ENCODE measurements at regions not wholly inside any gene's neighbourhood (a gene's known extent, or its start where the extent isn't known, plus 50 kb on each side); places are given as distances from the start of the nearest gene placed in this dataset.

DNA sequence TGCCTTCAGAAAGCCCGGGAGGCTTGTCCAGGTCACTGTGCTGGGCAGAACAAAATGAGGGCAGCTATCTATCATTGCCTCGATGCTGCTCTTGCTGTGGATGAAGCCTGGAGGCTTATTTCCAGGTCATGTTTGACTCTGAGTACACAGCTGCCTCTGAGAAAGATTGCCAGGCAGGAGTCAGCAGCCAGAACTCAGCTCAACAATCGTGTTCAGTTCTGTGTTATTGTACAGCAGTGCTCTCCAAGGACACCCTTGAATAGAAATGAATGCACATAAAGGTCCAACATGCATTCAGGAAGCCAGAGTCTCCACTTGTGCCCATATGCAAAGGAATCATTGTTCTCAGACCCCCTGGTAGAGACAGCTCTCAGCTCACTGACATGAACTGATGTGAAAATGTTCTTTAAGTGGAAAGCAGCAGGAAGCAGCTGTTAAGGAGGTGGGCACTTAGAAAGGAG, 61.7 kb upstream of the ZFR start:
- H3K27me3 ChIP-seq: no peaks in the 10 kb centered on the region
- no peaks in the 10 kb centered on the region for H3K36me3 ChIP-seq
- TF ChIP-seq, protein P1, sequence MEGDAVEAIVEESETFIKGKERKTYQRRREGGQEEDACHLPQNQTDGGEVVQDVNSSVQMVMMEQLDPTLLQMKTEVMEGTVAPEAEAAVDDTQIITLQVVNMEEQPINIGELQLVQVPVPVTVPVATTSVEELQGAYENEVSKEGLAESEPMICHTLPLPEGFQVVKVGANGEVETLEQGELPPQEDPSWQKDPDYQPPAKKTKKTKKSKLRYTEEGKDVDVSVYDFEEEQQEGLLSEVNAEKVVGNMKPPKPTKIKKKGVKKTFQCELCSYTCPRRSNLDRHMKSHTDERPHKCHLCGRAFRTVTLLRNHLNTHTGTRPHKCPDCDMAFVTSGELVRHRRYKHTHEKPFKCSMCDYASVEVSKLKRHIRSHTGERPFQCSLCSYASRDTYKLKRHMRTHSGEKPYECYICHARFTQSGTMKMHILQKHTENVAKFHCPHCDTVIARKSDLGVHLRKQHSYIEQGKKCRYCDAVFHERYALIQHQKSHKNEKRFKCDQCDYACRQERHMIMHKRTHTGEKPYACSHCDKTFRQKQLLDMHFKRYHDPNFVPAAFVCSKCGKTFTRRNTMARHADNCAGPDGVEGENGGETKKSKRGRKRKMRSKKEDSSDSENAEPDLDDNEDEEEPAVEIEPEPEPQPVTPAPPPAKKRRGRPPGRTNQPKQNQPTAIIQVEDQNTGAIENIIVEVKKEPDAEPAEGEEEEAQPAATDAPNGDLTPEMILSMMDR (IDR thresholded peaks at IDR 0.05; ENCODE audit: low read depth, low read length): no peak
- peaks cover 16% of the 10 kb centered on the region for H3K4me1 ChIP-seq
- no peaks in the 10 kb centered on the region for H3K9me3 ChIP-seq
- no peak overlapping the region for H3K4me3 ChIP-seq (ENCODE audit: low read depth, low read length)
- DNase-seq: no peak

DNA sequence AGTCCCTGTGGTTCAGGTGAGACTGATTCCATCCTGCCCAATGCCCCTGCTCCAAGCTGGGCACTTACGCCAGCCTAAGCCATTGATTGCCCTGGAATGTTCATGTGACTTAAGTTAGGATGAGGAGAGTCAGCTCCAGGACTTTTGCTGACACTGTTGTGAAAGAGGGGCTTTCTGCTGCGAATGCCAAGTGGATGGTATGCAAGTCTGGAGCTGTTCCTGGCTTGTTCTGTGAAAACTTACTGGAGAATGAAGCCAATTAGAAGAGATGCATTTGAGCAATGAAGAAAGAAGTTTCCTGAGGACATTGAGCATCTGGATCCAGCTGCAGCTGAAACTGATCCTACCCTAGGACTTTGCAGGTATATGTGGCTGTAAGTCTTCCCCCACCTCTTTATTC, 61.2 kb upstream of the ZFR start:
- Histone ChIP-seq H3K4me3 (ENCODE audit: low read depth, low read length) (no peak overlapping the region), H3K4me1 (peaks cover 16% of the 10 kb centered on the region), H3K27me3 (no peaks in the 10 kb centered on the region), H3K36me3 (no peaks in the 10 kb centered on the region), H3K9me3 (no peaks in the 10 kb centered on the region)
- TF ChIP-seq, protein P1 (IDR thresholded peaks at IDR 0.05; ENCODE audit: low read depth, low read length): no peak
- no peak for DNase-seq

DNA sequence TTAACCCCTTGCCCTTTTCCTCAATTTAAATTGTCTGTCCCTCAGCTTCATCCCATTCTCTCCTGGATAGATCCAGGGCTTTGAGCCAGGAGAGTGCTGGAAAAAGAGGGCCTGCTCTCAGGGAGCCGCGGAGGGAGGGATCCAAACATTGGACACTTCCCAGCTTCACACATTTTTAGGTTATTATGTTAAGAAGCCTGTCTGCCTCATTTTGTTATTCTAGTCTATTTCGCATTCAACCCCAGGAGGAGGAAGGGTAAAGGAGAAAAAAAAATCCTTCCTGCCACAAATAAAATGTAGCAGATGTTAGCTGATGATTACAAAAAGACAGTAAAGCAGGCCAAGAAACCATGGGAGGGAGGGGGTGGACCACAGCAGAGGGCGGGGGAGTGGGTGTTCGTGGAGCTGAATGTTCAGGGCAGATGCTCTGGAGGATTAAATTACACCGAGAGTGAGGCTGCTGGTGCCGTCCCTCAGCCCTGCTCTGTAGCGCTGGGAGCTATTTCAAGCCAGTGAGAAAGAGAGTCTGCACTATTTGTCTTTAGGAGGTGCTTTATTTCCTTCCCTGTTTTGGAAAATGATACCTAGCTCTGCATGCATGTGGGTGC, 60.6 kb upstream of the ZFR start:
- peaks cover 16% of the 10 kb centered on the region for H3K4me1 ChIP-seq
- H3K27me3 ChIP-seq: no peaks in the 10 kb centered on the region
- peak; percentile 78 for DNase-seq
- no peak overlapping the region; the same call in 1 of the 2 replicates for H3K4me3 ChIP-seq (ENCODE audit: low read depth, low read length)
- H3K36me3 ChIP-seq: no peaks in the 10 kb centered on the region
- no peaks in the 10 kb centered on the region for H3K9me3 ChIP-seq
- TF ChIP-seq, protein P1 (IDR thresholded peaks at IDR 0.05; ENCODE audit: low read depth, low read length): no peak

DNA sequence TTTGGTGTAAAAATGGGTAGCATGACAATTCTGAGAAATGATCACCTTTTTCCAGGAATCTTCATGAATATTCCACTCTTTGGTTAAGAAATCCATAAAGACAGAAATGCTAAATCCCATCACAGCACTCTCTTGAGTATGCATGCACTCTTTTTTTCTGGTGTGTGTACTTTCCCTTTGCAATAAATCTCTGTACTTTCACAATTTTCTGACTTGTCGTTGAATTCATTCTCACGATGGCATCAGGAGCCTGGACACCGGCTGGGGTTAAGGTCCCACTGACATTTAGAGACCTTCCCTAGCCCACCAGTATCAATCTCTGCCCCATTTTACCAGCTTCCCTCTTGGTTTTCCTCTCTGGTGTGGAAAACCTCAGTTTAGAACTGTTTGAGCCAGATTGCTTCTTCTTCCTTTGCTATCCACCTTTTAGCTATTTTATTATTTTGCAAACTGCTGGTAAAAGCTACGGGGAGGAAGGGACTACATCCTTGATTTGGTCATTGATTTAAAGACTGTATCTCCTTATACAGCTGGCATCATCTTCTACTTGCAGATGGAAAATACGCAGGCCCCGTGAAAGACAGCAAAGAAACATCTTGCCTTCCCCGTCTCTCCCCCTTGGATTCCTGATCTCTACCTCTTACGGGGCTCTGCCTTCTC, 59.9 kb upstream of the ZFR start:
- H3K4me3 ChIP-seq (ENCODE audit: low read depth, low read length): no peak overlapping the region

DNA sequence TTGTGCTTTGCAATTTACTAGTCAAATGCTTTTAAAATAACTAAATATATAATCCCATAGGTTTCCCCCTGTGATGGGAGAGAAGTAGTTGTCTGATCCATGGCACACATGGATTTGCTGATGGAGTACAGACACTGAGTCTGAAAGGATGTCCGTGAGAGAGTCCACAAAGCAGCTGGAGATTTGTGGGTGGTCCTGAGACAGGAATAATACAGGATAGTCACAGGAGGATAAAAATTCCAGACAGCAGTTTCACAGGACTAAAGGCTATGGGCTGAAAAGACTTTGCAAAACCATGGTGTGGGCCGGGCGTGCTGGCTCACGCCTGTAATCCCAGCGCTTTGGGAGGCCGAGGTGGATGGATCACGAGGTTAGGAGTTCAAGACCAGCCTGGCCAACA, 58.7 kb upstream of the ZFR start:
- peaks cover 16% of the 10 kb centered on the region for H3K4me1 ChIP-seq

More for the DNA sequence above, 59.9 kb upstream of the ZFR start:
- H3K27me3 ChIP-seq: no peaks in the 10 kb centered on the region
- TF ChIP-seq, protein P1 (IDR thresholded peaks at IDR 0.05; ENCODE audit: low read depth, low read length): no peak
- H3K9me3 ChIP-seq: no peaks in the 10 kb centered on the region
- peaks cover 16% of the 10 kb centered on the region for H3K4me1 ChIP-seq
- DNase-seq: no peak
- H3K36me3 ChIP-seq: no peaks in the 10 kb centered on the region

More for the DNA sequence above, 58.7 kb upstream of the ZFR start:
- TF ChIP-seq, protein P1 (IDR thresholded peaks at IDR 0.05; ENCODE audit: low read depth, low read length): no peak
- Histone ChIP-seq H3K36me3 (no peaks in the 10 kb centered on the region), H3K9me3 (no peaks in the 10 kb centered on the region), H3K4me3 (ENCODE audit: low read depth, low read length) (no peak overlapping the region), H3K27me3 (no peaks in the 10 kb centered on the region)
- DNase-seq: no peak
